GM19463 (cell line): ENCODE measurements at regions not wholly inside any gene's neighbourhood (a gene's known extent, or its start where the extent isn't known, plus 50 kb on each side); places are given as distances from the start of the nearest gene placed in this dataset.
"Not testable (repeated sequence)": the region's sequence is repeated elsewhere in the genome, so short reads cannot be mapped to it uniquely, and the experiment has no call there.

Experiments
- ATAC-seq: cut with Tn5 transposase; IDR thresholded peaks from one replicate; pipeline ENCODE4 v1.9.1; 2021; ENCODE audit warnings: mild to moderate bottlenecking, moderate library complexity; ENCODE audit not compliant: unreplicated experiment

- ATAC-seq, result not testable (repeated sequence)
These were observed 56.8 kb downstream of the ATP6V0E2 start for GRCh38 chr7:149930374-149931068.

DNA sequence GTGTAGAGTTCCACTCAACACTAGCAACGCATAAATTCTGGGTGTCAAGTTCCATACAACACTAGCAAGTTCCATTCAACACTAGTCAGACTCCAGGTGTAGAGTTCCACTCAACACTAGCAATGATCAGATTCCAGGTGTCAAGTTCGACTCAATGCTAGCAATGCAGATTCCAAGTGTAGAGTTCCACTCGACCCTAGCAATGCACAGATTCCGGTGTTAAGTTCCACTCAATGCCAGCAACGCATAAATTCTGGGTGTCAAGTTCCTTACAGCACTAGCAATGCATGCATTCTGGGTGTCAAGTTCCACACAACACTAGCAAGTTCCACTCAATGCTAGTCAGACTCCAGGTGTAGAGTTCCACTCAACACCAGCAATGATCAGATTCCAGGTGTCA lies 60.0 kb downstream of the ATP6V0E2 start:
- not testable (repeated sequence) for ATAC-seq

DNA sequence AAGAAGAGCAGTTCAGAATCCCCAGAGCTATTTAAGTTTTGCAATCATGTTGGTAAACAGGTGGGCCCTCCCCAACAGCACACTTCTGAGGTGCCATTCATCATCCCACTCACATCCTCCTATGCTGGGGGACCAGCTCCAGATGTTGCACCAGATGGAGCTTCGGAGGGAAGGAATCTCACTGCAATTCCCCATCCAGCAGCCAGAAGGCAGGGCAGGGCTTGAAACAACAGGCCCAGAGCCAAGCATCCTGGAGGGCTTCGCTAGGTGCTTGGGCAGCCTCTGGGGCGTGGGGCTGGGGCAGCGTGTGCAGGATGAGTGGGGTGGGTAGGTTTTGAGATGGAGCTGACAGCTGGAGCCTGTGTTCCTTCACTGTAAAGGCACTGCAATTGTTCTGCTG lies 73.6 kb downstream of the ATP6V0E2 start:
- not testable (repeated sequence) for ATAC-seq

DNA sequence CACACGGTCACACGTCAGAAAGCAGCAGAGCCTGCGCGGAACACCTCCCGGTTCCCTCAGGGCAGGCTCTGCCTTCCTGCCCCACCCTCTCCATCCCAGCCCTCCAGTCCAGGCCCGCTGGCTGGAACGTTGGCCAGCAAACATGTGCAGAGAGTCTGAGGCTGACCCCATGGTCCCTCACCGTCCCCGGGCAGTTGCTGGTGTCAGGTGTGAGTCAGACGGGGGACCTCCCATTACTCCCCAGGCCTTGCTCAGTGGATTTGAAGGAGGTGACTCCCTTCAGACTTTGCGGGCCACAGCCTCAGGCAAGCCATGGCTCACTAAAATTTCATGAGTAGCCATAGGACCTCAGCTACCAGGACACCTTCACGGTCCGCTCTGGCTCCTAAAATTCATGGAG lies 74.7 kb downstream of the ATP6V0E2 start:
- ATAC-seq, result not testable (repeated sequence)

- ATAC-seq, result not testable (repeated sequence)
These were observed 76.3 kb downstream of the ATP6V0E2 start for GRCh38 chr7:149949863-149950577.

GRCh38 chr7:149950578-149950924 lies 76.8 kb downstream of the ATP6V0E2 start:
- not testable (repeated sequence) for ATAC-seq

DNA sequence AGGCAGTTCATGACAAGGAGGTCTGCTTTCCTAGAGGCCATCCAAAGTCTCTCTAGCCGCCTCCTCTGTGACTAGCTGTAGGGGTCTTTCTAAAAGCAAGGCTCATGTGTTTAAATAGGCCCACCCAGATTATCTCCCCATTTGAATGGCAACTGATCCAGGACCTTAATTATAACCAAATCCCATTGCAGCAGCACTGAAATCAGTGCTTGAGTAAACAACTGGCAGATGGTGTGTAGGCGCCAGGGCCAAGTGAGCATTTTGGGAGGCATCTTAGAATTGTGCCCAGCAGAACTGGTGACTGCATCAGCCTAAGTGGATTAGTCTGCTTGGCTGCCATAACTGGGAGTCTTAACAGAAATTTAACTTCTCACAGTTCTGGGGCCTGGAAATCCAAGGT lies 77.8 kb downstream of the ATP6V0E2 start:
- ATAC-seq, result not testable (repeated sequence)

GRCh38 chr7:149958880-149959279 lies 85.1 kb downstream of the ATP6V0E2 start:
- ATAC-seq, result not testable (repeated sequence)

- ATAC-seq, result not testable (repeated sequence)
These were observed 87.1 kb downstream of the ATP6V0E2 start for GRCh38 chr7:149960863-149961262.

DNA sequence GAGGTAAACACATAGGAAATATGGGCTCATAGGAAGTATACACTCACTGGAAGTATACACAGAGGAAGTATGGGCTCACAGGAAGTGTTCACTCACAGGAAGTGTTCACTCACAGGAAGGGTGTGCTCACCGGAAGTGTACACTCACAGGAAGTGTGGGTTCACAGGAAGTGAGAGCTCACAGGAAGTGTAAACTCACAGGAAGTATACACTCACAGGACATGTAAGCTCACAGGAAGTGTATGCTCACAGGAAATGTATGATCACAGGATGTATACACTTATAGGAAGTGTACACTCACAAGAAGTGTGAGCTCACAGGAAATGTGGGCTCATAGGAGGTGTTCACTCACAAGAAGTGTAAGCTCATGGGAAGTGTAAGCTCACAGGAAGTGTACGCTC lies 88.1 kb downstream of the ATP6V0E2 start:
- ATAC-seq, result not testable (repeated sequence)

GRCh38 chr7:149962685-149963319 lies 89.0 kb downstream of the ATP6V0E2 start:
- ATAC-seq, result not testable (repeated sequence)

DNA sequence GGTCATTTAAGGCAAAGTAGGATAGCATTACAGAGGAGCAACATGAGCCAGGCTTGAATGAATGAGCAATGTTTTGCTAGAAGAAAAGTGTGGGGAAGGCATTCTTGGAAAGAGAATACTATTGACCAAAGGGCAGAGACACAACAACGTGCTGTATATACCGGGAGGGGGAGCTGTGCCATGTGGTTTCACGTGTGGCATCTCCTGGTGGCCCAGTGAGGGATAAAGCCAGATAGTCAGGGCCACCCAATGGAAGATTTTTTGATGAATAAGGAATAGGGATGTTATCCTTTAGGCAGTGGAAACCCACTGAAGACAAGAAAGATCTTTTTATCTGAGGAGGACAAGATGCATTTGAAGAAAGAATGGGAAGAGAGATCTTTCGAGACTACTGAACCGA lies 90.2 kb downstream of the ATP6V0E2 start:
- not testable (repeated sequence) for ATAC-seq

DNA sequence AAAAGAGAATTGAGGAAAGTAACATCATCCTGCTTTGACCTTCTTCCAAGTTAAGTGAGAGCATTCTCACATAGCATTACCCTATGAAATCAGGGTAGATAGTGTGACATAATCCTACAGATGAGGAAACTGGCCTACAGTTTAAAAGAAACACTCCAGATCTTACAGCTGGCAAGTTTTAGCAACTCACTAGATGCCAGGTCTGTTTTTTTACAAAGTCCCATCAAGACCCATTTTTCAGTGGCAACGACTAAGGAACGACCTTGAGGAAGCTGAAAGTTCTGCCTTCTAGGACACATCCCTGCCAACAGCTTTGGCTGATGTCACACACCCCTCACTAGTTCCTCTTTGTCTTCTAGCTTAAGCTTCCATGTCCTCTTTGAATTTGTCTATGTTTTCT lies 92.7 kb downstream of the ATP6V0E2 start:
- not testable (repeated sequence) for ATAC-seq

DNA sequence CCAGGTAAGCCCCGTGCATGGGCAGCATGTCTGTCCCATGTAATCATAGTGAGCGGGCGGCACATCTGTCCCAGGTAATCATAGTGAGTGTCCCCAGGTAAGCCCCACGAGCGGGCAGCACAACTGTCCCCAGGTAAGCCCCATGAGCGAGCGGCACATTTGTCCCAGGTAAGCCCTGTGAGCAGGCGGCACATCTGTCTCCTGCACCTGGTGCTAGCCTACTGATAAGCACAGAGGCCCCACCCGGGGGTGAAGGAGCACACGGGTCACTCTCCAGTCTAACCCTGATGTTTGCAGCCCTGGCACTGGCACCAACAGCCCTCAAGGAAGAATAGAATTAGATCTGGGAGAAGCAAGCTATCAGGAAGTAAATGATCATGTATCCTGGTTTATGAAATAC lies 99.2 kb downstream of the ATP6V0E2 start:
- not testable (repeated sequence) for ATAC-seq

GRCh38 chr7:149973681-149974080 lies 99.9 kb downstream of the ATP6V0E2 start:
- ATAC-seq, result not testable (repeated sequence)

- ATAC-seq, result not testable (repeated sequence)
These were observed 101.8 kb downstream of the ATP6V0E2 start for GRCh38 chr7:149975608-149976007.

GRCh38 chr7:149978537-149978936 lies 104.8 kb downstream of the ATP6V0E2 start:
- ATAC-seq, result not testable (repeated sequence)

- ATAC-seq, result not testable (repeated sequence)
These were observed 105.2 kb downstream of the ATP6V0E2 start for GRCh38 chr7:149978944-149979343.

DNA sequence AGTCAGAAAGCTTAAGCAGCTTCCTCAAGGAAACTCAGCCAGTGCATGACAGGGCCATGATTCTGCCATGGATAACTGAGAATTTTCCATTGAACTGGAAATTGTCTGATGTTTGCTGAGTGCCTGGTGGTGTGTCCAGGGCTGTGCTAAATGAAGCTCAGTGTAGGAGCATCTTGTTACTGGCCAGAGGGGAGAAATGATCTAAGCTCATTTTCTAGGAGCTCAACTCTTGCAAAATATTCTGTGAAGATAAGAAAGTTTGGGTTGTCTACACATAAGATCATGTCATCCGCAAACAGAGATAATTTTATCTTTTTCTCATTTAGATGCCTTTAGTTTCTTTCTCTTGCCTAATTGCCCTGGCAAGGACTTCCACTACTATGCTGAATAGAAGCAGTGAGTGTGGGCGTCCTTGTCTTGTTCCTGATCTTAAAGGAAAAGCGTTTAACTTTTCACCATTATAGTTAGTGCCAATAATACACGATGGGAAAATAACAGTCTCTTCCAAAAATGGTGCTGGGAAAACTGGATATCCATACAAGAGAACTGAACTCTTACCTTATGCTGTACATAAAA lies 108.9 kb downstream of the ATP6V0E2 start:
- ATAC-seq, result not testable (repeated sequence)

DNA sequence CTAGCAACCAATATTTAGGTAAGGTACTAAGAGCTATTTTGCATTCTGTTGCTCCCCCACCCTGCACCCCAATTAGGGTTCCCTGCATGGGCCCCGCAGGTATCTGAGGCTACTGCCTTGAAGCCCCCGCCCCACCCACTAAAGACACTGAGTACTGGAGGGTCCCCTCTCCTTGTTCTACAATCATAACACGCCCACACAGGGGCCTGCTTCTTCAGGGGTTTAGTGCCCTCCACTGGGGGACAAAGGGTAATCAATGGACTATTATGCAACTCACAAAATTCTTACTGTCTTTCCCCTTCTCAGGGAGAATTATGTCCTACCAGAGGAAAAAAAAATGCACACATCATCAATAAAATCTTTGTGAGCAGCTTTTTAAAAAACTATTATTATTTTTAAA lies 113.1 kb downstream of the ATP6V0E2 start:
- not testable (repeated sequence) for ATAC-seq

- ATAC-seq, result not testable (repeated sequence)
These were observed 118.0 kb downstream of the ATP6V0E2 start for GRCh38 chr7:149991652-149992302.
